Esophagus mucosa (tissue), 1 donor: ENCODE measurements at regions not wholly inside any gene's neighbourhood (a gene's known extent, or its start where the extent isn't known, plus 50 kb on each side); places are given as distances from the start of the nearest gene placed in this dataset.
"Not testable (repeated sequence)": the region's sequence is repeated elsewhere in the genome, so short reads cannot be mapped to it uniquely, and the experiment has no call there.

Experiments
- ATAC-seq: fragments of 200-7000 bp; cut with Tn5 transposase; one replicate; pipeline ENCODE4 v1.9.1; 2020
- donor health status: DM: yes; HTN: yes; CAD: no.

DNA sequence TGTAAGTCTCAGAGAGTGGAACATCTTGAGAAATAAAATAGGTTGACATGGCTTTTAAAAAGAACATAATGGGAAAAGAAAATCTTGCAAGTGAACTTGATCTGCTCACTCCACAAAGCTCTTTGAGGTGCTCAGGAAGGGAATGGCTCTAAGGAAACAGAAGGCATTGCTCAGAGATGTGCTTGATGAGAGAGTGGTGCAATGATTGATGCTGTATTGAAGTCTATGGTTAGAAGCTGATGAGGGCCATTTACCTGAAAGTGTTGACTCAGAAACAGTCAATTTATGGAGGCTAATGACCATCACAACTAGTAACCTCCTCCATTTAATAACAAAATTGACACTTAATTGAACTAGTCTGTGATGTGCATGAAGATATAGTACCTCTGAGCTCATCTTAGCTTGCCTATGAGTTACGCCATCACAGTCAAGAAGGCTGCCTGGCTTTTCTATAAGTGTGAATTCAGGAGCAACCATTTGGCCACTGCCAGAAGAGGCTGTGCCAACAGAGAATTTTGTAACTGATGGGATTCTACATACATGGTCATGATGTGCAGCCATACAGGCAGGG lies 639.1 kb downstream of the JRKL start:
- no peak for ATAC-seq

DNA sequence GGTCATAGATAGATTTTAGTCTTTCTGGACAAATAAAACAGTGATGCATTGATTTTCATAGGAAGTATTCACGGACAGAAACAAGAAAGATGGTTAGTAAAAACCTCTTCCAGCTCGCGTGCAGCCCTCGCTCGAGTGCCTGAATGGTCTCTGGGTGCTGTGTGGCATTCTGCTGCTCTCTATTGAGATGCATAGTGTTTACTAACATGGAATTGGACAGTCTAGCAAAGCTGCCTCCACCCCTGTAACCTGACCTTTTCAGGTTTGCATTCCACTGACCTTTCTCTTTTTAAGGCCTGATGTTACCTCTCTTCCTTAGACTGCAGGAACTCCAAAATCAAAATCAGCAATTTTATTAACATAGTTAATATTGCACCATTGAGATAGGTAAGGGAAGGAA lies 643.4 kb downstream of the JRKL start:
- no peak for ATAC-seq

DNA sequence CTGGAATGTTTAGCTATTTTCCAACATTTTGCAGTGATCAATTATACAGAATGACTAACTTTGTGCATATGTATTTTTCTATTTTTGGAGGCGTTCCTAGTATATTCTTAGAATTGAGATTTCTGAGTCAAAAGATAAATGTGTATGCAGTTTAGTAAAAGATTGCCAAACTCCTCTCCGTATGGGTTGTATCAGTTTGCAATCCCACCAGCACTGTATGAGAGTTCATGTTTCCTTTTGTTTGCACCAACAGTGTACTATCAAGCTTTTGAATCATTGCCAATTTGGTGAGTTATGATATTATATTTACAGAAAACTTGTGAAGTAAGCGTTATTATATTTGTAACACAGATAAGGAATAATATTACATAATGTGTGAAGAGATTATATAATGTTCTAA lies 658.7 kb downstream of the JRKL start:
- ATAC-seq: no peak

DNA sequence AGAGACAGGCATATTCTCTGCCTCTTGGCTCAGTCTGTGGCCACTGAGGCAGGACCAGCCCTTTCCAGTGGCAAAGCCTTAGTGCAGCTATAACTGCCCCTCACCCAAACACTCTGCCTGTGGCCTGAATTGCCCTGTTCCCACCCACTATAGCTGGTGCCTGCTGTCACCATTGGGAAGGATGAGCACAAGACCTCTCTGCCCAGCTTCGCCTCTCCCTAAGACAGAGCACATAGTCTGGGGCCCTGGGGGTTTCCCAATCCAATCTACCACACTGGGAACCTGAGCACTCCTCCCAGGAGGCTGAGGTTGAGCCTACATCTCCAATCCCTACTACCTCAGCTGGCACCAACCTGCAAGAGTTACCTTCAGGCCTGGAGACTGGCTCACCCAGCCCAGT lies 670.4 kb downstream of the JRKL start:
- ATAC-seq: no peak

DNA sequence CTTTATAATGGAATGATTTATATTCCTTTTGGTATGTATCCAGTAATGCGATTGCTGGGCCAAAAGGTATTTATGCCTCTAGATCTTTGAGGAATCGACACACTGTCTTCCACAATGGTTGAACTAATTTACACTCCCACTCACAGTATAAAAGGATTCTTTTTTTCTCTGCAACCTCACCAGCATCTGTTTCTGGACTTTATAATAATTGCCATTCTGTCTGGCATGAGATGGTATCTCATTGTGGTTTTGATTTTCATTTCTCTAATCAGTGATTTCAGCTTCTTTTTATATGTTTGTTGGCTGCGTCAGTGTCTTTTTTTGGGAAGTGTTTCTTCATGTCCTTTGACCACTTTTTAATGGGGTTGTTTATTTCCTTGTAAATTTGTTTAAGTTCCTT lies 679.3 kb downstream of the JRKL start:
- no peak for ATAC-seq

DNA sequence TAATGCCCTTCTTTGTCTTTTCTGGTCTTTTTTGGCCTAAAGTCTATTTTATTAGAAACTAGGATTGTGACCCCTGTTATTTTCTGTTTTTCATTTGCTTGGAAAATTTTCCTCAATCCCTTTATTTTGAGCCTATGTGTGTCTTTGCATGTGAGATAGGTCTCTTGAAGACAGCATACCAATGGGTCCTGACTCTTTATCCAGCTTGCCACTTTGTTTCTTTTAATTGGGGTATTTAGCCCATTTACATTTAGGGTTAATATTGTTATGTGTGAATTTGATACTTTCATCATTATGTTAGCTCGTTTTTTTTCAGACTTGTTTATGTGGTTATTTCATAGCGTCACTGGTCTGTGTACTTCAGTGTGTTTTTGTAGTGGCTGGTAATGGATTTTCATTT lies 682.6 kb downstream of the JRKL start:
- no peak for ATAC-seq

DNA sequence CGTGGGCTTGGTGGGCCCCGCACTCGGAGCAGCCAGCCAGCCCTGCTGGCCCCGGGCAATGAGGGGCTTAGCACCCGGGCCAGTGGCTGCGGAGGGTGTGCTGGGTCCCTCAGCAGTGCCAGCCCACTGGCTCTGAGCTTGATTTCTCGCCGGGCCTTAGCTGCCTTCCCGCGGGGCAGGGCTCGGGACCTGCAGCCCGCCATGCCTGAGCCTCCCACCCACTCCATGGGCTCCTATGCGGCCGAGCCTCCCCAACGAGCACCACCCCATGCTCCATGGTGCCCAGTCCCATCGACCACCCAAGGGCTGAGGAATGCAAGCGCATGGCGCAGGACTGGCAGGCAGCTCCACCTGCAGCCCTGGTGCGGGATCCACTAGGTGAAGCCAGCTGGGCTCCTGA lies 686.9 kb downstream of the JRKL start:
- not testable (repeated sequence) for ATAC-seq

DNA sequence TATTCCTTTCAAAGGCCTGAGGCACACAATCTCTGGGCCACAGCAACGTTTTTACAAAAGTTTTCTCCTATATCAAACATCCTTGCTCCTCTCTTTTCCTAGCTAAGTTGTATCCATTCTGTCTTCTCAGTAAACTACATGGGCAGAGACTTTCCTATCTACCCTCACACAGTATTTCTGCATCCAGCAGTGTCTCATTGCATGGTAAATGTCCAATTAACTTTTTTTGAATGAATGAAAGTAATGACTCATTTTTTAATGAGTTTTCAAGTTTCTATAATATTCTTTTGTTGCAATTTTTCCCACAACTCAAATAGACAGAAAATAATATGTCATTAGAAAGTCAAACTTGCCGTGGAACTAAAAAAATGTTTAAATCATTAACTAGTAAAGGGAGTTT lies 688.6 kb downstream of the JRKL start:
- ATAC-seq: no peak

DNA sequence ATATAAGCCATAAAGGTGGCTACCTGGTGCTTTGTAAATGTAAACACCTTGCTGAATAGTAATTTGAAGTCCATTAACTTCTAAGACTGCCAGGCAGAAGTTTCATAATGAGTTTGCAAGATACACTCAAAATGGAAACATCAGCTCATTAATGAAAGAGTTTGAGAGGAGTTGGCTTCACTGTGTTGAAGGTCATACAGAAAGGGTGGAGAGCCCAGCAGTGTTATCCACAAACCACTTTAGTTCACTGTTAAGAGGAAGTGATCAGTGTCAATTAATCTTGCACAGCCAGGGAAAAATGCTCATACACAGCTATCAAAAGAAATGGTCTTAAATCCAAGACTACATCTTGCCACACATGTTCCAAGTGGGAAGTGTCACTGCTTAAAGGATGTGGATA lies 689.4 kb downstream of the JRKL start:
- no peak for ATAC-seq

DNA sequence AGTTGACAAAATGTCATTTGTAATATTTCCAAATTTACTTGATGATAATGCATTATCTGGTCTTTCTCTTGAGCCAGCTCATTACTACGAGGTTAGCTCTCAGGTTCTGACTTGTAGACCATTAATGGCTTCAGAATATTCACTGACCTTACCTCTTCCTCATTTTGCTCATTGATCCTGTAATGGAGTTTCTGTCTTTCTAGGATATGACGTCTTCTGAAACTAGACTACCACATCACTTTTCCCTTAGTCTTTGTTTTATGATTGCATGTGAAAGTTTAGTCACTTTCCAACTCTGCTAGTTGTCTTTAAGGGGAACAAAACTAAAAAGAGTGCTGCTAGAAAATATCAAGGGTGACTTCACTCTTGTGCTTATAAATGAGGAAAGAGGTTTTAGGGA lies 697.6 kb downstream of the JRKL start:
- ATAC-seq: no peak

DNA sequence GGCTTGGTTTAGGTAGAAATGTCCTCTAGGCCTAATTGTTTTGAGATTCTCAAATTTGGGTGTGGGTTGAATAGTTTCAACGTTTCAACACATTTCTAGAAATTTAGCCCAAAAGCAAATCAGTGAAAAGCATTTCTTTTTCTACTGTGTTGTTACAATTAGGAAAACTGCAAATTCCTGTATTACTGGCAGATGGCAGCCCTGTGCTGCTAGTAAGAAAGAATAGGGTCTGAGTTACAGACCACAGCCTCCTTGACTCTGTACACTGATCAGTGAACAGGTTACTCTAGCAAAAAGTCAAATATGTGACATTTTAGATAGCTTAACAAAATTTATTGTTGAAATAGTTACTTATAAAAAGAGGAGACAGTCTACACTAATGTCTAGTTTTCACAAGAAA lies 703.0 kb downstream of the JRKL start:
- ATAC-seq: no peak

DNA sequence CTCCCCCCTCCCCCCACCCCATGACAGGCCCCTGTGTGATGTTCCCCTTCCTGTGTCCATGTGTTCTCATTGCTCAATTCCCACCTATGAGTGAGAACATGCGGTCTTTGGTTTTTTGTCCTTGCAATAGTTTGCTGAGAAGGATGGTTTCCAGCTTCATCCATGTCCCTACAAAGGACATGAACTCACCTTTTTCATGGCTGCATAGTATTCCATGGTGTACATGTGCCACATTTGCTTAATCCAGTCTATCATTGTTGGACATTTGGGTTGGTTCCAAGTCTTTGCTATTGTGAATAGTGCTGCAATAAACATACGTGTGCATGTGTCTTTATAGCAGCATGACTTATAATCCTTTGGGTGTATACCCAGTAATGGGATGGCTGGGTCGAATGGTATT lies 712.4 kb downstream of the JRKL start:
- not testable (repeated sequence) for ATAC-seq

DNA sequence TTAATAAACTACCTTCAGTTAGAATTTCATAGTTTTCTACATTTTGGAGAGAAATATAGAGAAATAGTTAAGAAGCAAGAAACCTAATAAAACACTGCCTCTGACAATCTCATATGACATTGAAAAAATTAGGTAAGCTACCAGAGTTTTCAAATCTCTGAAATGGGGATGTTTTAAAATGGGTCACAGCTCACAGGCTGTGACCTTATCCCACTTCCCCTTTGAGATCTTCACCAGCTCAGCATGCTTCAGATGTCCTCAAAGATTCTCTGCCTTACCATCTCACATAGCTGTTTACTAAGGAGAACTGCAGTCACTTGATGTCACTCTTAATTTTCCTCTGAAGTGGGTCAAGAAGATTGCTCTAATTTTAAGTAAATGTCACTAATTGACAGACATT lies 717.8 kb downstream of the JRKL start:
- no peak for ATAC-seq

DNA sequence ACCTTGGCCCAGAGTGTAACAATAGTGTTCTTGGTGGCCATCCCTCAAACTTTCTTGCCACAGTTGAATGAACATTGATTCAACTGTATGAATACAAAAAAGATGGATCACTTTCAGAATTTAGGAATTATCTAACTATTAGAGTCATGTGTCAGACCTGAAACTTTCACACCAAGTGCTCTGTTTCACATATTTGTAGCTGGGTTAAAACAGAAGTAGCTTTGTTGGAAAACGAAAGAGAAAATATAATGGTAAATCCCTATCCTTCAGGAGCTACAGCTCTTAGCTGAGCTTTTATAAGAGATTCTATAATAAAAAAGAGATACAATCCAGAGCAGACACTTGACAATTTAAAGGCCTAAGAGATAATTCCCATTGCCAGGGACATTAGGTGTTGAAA lies 719.3 kb downstream of the JRKL start:
- no peak for ATAC-seq

DNA sequence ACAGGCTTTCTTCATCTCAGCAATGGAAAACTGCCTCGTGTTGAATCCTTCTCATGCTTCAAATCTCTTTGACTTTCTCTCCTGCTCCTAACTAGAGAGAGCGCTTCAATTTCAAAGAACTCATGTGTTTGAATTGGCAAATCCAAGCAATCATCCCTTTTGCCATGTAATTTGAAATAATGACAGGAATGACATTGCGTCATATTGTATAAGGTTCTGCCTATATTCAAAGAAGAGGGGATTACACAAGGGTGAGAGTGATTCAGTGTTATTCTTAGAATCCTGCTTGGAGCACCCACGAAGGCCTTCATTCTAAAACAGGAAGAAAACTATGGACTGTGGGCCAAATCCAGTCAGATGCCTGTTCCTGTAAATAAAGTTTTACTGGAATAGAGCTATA lies 720.6 kb downstream of the JRKL start:
- no peak for ATAC-seq

DNA sequence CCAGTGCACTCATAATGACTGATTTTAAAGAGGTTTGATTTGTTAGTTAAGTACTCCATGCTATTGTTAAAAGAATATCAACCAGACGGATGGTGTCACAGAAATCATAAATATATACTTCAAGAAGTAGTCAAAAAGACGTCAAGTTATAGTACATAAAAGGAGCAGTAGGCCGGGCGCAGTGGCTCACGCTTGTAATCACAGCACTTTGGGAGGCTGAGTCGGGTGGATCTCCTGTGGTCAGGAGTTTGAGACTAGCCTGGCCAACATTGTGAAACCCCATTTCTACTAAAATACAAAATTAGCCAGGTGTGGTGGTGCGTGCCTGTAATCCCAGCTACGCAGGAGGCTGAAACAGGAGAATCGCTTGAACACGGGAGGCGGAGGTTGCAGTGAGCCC lies 721.7 kb downstream of the JRKL start:
- no peak for ATAC-seq

DNA sequence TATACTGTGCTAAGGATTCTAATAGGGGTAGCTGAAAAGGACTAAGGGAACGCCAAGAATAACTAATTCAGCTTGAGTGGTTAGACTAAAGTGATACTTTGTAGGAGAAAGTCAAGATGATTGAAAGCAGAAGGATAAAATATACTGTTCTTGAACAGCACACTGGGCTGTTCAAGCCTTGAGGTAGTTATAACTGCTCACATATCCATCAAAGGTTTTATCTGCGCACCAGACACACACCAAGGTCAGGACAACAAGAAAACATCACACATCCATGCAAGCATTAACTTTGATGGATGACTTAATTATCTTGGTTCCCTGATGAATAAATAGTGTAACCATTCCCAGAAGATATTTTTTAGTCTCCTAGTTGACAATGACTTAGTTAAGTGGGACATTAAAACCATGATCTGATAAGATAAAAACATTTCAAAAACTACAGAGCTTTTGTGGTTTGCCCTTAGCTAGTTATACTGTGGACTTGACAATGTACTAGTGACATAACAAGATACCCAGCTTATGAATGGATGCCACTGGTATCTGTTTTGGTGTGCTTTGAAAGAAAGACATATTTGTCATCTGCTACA lies 728.9 kb downstream of the JRKL start:
- no peak for ATAC-seq

DNA sequence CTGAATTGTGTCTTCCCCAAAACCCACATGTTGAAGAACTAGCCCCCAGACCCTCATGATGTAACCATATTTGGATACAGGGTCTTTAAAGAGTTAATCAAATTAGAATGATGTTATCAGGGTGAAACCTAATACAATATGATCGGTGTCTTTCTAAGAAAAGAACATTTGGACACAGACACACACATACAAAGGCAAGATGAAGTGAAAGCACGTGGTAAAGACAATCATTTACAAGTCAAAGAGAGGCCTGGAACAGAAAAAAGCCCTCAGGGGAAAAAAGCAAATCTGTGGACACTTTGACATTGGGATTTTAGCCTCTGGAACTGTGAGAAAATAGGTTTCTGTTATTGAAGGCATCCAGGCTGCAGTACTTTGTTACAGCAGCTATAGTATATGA lies 733.4 kb downstream of the JRKL start:
- no peak for ATAC-seq

DNA sequence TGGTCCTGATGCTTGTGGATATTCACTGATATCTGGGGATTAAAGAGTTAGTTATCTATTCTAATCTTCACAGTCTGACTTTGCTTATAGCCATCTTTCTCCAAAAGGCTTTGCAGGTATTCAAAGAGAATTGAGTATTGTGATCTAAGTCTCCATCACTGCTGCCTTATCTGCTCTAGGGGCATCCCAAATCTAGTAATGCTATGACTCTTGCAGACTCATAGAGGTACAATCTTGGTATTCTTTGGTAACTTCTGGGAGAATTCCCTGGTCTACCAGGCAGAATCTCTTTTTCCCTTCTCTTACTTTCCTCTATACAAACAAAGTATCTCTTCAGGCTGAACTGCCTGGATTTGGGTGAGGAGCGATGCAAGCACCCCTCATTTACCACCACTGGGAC lies 746.3 kb downstream of the JRKL start:
- ATAC-seq: no peak

DNA sequence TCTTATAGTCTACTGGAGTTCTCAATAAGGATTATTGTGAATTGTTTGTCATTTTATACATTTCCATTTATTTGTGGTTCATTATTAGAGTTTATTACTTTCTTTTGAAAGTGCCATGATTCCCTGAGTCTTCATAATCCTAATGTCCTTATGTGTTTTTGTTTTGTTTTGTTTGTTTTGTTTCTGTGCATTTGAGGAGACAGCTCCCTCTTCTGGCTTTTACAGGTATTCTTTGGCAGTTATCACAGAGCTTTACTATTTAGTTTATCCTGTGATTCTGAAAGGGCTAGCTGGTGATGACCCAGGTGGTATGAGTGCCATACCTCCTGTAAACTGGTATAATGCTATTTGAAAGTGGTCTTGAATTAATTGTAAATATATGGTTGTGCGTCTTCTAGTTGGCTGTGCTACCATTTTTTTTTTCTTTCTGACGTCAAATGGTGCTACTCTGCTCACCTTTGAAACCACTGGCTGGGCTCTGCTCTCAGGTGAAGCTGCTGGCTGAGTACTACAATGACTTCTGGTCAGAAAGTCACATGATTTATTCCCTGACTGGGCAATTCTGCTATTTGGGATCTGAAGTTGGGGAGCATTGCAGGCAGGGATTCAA lies 751.2 kb downstream of the JRKL start:
- no peak for ATAC-seq

DNA sequence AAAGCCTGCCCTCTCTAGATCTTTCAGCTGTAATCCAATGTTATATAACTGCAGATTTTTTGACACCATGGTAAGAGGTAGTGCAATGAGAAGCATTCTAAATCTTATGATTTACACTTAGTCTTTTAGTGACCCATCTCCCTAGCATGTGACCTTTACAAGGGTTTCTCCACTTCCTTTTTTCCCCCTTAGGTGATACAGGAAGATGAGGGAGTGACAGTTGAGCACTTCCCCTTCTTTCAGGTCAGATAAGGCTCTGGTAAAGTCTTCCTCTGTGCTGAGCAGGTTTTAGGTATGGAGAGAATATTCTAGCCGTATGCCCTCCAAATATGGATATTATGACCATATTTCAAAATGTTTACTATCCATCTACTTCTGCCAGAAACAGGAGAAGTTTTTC lies 753.6 kb downstream of the JRKL start:
- ATAC-seq: no peak

DNA sequence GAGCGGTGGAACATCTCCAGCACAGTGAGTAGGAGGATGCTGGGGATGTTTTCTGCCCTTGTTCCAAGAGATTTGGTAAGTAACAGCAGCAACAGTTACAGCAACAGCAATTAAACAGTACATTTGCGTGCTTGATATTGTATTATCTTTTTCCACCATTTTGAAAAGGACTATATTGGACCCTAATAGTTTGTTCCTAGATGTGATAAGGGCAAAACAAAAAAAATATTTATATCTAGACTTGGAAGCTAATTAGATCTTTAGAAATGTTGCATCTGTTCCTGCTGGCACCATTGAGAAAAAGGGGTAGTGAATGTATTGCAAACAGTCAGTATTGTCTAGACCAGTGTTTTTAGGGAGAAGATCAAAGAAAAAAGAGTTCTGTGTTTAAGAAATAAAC lies 759.9 kb downstream of the JRKL start:
- no peak for ATAC-seq

DNA sequence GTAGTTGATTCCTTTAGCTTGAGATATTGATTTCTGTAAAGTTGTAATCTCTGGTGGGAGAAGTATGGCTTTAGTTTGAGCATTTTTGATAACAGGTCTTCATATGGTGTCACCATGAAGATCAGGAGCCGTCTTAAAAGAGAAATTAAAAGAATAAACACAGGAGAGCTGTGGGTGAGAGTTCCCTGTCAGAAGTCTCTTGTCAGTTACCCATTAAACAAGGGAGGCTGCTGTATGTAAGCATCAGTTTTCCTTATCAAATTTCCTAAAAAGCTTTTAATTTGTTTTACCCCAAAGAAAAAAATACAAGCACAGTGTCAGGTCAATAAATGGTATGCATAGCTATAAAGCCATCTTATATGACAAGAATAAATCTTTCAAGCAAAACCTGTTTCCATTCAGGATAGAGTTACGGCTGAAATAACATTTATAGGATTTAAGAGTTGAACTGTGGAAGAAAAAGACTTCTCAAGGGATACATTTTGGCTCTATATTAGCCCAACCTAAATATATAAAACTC lies 767.5 kb downstream of the JRKL start:
- no peak for ATAC-seq

DNA sequence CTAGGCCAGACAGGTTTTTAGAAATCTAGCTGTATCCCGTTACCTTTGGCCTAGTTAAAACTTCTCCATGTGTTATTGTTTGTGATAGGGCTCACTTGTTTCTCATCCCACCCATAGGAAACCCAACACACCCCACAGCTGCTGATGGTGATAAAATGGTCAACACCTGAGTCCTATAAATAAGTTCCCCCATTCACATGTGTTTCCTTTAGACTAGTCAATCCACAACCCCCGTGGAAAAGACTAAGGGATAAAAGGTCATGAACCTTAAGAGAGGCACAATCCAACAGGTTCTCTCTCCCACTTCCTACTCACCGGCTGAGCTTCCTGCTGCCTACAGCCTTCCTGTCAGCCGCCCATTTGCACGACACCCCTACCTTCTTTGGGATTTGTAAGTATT lies 768.4 kb downstream of the JRKL start:
- ATAC-seq: no peak
